Spleen (tissue), 7 donors: ENCODE measurements at regions not wholly inside any gene's neighbourhood (a gene's known extent, or its start where the extent isn't known, plus 50 kb on each side); places are given as distances from the start of the nearest gene placed in this dataset.

ENCODE experiments used
- POLR2A ChIP-seq, 3 donors: fragments of 450-650 bp; IDR thresholded peaks; one replicate each; pipeline ENCODE4 v1.5.1; 2017; ENCODE audit warnings: antibody characterized with exemption in 3 of 3, mild to moderate bottlenecking in 1 of 3
- TF ChIP-seq, protein P1 (sequence below), 11 experiments: fragments of 200-600 bp in 7 of 11; fragments of 450-650 bp in 4 of 11; sonication (generic) in 4 of 11; IDR thresholded peaks in 8 of 11; conservative IDR thresholded peaks in 3 of 11; 1 replicate in 7 of 11; 2 replicates in 4 of 11; pipeline versions ENCODE4 v1.4.0 to v1.8.0; 2016 to 2021; ENCODE audit warnings: antibody characterized with exemption in 11 of 11, inconsistent platforms in 4 of 11, mild to moderate bottlenecking in 1 of 11
- donor health status: DM: no; HTN: no; CAD: no; lungs with moderate emphysema.
- donor health status: DM: no; HTN: no; CAD: no.
- donor health status: DM: no; HTN: no; CAD: no.

- TF ChIP-seq, protein P1, sequence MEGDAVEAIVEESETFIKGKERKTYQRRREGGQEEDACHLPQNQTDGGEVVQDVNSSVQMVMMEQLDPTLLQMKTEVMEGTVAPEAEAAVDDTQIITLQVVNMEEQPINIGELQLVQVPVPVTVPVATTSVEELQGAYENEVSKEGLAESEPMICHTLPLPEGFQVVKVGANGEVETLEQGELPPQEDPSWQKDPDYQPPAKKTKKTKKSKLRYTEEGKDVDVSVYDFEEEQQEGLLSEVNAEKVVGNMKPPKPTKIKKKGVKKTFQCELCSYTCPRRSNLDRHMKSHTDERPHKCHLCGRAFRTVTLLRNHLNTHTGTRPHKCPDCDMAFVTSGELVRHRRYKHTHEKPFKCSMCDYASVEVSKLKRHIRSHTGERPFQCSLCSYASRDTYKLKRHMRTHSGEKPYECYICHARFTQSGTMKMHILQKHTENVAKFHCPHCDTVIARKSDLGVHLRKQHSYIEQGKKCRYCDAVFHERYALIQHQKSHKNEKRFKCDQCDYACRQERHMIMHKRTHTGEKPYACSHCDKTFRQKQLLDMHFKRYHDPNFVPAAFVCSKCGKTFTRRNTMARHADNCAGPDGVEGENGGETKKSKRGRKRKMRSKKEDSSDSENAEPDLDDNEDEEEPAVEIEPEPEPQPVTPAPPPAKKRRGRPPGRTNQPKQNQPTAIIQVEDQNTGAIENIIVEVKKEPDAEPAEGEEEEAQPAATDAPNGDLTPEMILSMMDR (IDR thresholded peaks at IDR 0.05 in 8 of 11, conservative IDR thresholded peaks at IDR 0.05 in 3 of 11): no peak
- TF ChIP-seq POLR2A (IDR thresholded peaks at IDR 0.05): no peak
Observed at GRCh38 chr2:7094231-7094741, 177.1 kb downstream of the RNF144A start.
